CD4-positive, alpha-beta T cell (primary cell): ENCODE measurements at regions not wholly inside any gene's neighbourhood (a gene's known extent, or its start where the extent isn't known, plus 50 kb on each side); places are given as distances from the start of the nearest gene placed in this dataset.

Experiments used
- ATAC-seq: fragments of 200-7000 bp; cut with Tn5 transposase; one replicate; pipeline ENCODE4 v1.10.0; 2022; ENCODE audit warnings: mild to moderate bottlenecking; ENCODE audit not compliant: poor library complexity
- CTCF ChIA-PET: fragments of 350-600 bp; sonication (Branson Sonifier 250); formaldehyde crosslinking; loops from one replicate; lab custom pipeline; 2021; ENCODE audit warnings: antibody characterized with exemption, inconsistent platforms; lab: Charles Lee
- POLR2A ChIA-PET: fragments of 350-600 bp; sonication (Branson Sonifier 250); formaldehyde crosslinking; loops from one replicate; lab custom pipeline; 2021; ENCODE audit warnings: antibody characterized with exemption, inconsistent platforms; lab: Charles Lee
- DNase-seq, 14 experiments: peaks; one replicate each; pipeline ENCODE4 v3.0.0-alpha.2; 2013 to 2020; ENCODE audit warnings: mixed read lengths in 2 of 14
- H3K27ac ChIP-seq, 2 donors: one replicate each; pipeline versions ENCODE4 v1.5.1 to v1.7.0; 2013; ENCODE audit warnings: low read length in 2 of 2, low read depth in 1 of 2, mild to moderate bottlenecking in 1 of 2
- H3K27me3 ChIP-seq, 2 experiments: 1 replicate in 1 of 2; 2 replicates in 1 of 2; pipeline versions ENCODE4 v1.6.1 to v1.7.0; 2013; ENCODE audit warnings: low read length in 2 of 2, control low read depth in 1 of 2, mild to moderate bottlenecking in 1 of 2, moderate library complexity in 1 of 2; ENCODE audit not compliant: insufficient read depth in 2 of 2, control insufficient read depth in 1 of 2
- H3K36me3 ChIP-seq: one replicate; pipeline ENCODE4 v1.6.1; 2013; ENCODE audit warnings: low read length, control low read depth; ENCODE audit not compliant: insufficient read depth
- H3K4me1 ChIP-seq: one replicate; pipeline ENCODE4 v1.6.1; 2013; ENCODE audit warnings: low read length, control low read depth; ENCODE audit not compliant: insufficient read depth
- H3K4me3 ChIP-seq: one replicate; pipeline ENCODE4 v1.5.1; 2013; ENCODE audit warnings: mild to moderate bottlenecking, low read length, moderate library complexity
- H3K9me3 ChIP-seq, 2 experiments: 1 replicate in 1 of 2; 2 replicates in 1 of 2; pipeline versions ENCODE4 v1.6.1 to v1.7.0; 2013; ENCODE audit warnings: low read length in 2 of 2, mild to moderate bottlenecking in 2 of 2, control low read depth in 1 of 2, moderate library complexity in 1 of 2; ENCODE audit not compliant: control insufficient read depth in 1 of 2, insufficient read depth in 1 of 2
- H3K27ac Mint-ChIP-seq: one replicate; pipeline ENCODE4 v1.8.0; 2020; ENCODE audit warnings: mixed read lengths
- H3K27me3 Mint-ChIP-seq: one replicate; pipeline ENCODE4 v1.8.0; 2021; ENCODE audit warnings: mixed read lengths
- H3K36me3 Mint-ChIP-seq: one replicate; pipeline ENCODE4 v1.8.0; 2021; ENCODE audit warnings: low read depth, mixed read lengths
- H3K4me1 Mint-ChIP-seq: one replicate; pipeline ENCODE4 v1.8.0; 2021; ENCODE audit warnings: low read depth, mixed read lengths
- H3K4me3 Mint-ChIP-seq: one replicate; pipeline ENCODE4 v1.8.0; 2020; ENCODE audit warnings: mild to moderate bottlenecking, mixed read lengths
- H3K9me3 Mint-ChIP-seq: one replicate; pipeline ENCODE4 v1.8.0; 2020; ENCODE audit warnings: mixed read lengths
- CTCF ChIP-seq: fragments of 200-600 bp; IDR thresholded peaks from one replicate; pipeline ENCODE4 v1.8.0; 2022; ENCODE audit warnings: antibody characterized with exemption, mild to moderate bottlenecking
- intact Hi-C, 2 experiments: fragments of 100-400 bp; cut with DNase I in 1 of 2; cut with micrococcal nuclease in 1 of 2; formaldehyde crosslinking; loops; one replicate each; pipeline versions ENCODE4 v1.15.1 to v1.9.0; 2023 to 2025; cut with DNase I, micrococcal nuclease

DNA sequence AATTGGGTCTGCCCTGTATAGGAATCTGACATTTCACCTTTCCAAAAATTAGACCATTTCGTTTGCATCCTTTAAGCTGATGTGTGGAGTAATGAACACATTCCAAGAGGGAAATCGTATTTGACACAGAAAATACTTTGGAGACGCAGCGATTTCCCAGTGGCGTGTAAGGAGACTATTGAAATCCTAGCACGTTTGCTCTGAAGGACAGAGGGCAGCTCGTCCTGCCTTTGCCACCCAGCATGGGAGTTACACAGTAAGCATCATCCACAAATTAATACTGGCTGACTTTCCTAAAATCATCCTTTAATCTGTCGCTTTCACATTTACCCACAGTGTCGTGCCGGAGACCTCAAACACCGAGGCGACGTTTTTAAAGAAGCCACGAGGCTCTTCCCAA, 925.9 kb upstream of the EEF2KMT start:
- DNase-seq (no peak), ATAC-seq (no peak)
- H3K27ac Mint-ChIP-seq: no peak overlapping the region
- no peaks in the 10 kb centered on the region for H3K36me3 Mint-ChIP-seq
- peaks cover 11% of the 10 kb centered on the region for H3K27me3 Mint-ChIP-seq
- H3K4me1 ChIP-seq: no peaks in the 10 kb centered on the region
- H3K4me3 ChIP-seq: no peak overlapping the region
- H3K4me1 Mint-ChIP-seq: no peaks in the 10 kb centered on the region
- no peaks in the 10 kb centered on the region for H3K36me3 ChIP-seq
- no peak overlapping the region for H3K27ac ChIP-seq
- CTCF ChIA-PET: no interaction called here
- intact Hi-C loops: no loop called here
- no peak for TF ChIP-seq CTCF
- H3K4me3 Mint-ChIP-seq: no peak overlapping the region
- POLR2A ChIA-PET: no interaction called here
- peaks cover 6 to 20% of the 10 kb centered on the region in 2 experiments for H3K27me3 ChIP-seq
- peaks cover 2% of the 10 kb centered on the region for H3K9me3 Mint-ChIP-seq
- peaks cover 0 to 25% of the 10 kb centered on the region in 2 experiments for H3K9me3 ChIP-seq

DNA sequence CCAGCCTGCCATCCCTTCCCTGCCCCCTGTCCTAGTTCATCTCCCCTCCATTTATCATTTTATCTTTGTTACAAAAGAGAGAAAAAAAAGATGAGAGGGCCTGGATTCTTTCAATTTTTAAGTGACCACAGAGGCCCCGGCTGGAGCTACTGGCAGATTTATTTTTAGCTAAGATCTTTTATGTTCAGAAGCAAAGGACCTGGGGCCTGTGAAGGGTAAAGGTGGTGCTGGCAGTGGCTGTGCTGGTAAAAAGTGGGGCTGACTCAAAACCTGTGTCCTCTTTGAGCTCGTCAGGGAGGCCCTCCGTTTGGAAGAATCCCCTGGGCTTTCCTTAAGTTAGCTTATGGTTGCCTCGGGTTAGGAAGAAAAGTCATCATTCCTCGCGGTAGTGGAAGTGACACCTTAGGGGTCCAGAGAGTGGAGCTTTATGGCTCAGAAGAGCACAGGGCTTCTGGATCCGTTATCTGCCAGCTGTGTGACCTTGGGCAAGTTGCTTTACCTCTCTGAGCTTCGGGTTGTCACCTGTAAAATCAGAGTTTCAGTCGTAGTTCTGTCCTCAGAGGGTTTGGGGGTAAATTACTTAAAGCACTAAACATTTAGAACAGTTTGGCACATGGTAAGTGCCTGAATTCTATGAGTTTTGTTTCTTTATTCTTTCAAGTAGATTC, 923.8 kb upstream of the EEF2KMT start:
- no peak overlapping the region for H3K4me3 Mint-ChIP-seq
- ChIA-PET CTCF (no interaction called here), POLR2A (no interaction called here)
- ATAC-seq (no peak), DNase-seq (no peak)
- H3K36me3 Mint-ChIP-seq: no peaks in the 10 kb centered on the region
- no peaks in the 10 kb centered on the region for H3K4me1 Mint-ChIP-seq
- H3K9me3 ChIP-seq: peaks cover 0 to 29% of the 10 kb centered on the region in 2 experiments
- H3K27me3 ChIP-seq: peaks cover 6 to 25% of the 10 kb centered on the region in 2 experiments
- H3K4me3 ChIP-seq: no peak overlapping the region
- H3K9me3 Mint-ChIP-seq: peaks cover 2% of the 10 kb centered on the region
- H3K27ac Mint-ChIP-seq: no peak overlapping the region
- intact Hi-C loops: no loop called here
- H3K27me3 Mint-ChIP-seq: peaks cover 19% of the 10 kb centered on the region
- H3K36me3 ChIP-seq: no peaks in the 10 kb centered on the region
- TF ChIP-seq CTCF: no peak
- no peak overlapping the region for H3K27ac ChIP-seq
- no peaks in the 10 kb centered on the region for H3K4me1 ChIP-seq

- Histone ChIP-seq H3K4me1 (no peaks in the 10 kb centered on the region), H3K27ac (no peak overlapping the region), H3K36me3 (no peaks in the 10 kb centered on the region), H3K4me3 (no peak overlapping the region), H3K27me3 (peaks cover 6 to 25% of the 10 kb centered on the region in 2 experiments), H3K9me3 (peaks cover 0 to 29% of the 10 kb centered on the region in 2 experiments)
- Mint-ChIP-seq H3K36me3 (no peaks in the 10 kb centered on the region), H3K27me3 (peaks cover 24% of the 10 kb centered on the region), H3K27ac (no peak overlapping the region), H3K4me1 (no peaks in the 10 kb centered on the region), H3K9me3 (peaks cover 9% of the 10 kb centered on the region), H3K4me3 (no peak overlapping the region)
- no peak for TF ChIP-seq CTCF
- ATAC-seq (no peak), DNase-seq (no peak)
- CTCF ChIA-PET: no interaction called here
- POLR2A ChIA-PET: no interaction called here
- intact Hi-C loops: no loop called here
These were observed 922.8 kb upstream of the EEF2KMT start for GRCh38 chr16:6020162-6020985.
